Skin of body (tissue), 1 donor: ENCODE measurements at regions not wholly inside any gene's neighbourhood (a gene's known extent, or its start where the extent isn't known, plus 50 kb on each side); places are given as distances from the start of the nearest gene placed in this dataset.

Experiments
- DNase-seq: peaks from one replicate; lab custom pipeline; 2025; lab: John Stamatoyannopoulos, UW

- DNase-seq, result no peak
These were observed 76.3 kb downstream of the MRPL14 start for GRCh38 chr6:44050872-44051505.

GRCh38 chr6:44049989-44050871, 77.0 kb downstream of the MRPL14 start:
- DNase-seq, result no peak

GRCh38 chr6:44049163-44049988, 77.9 kb downstream of the MRPL14 start:
- no peak for DNase-seq

GRCh38 chr6:44048277-44048676, 79.0 kb downstream of the MRPL14 start:
- no peak for DNase-seq

- DNase-seq, result no peak
These were observed 79.5 kb downstream of the MRPL14 start for GRCh38 chr6:44047801-44048200.

GRCh38 chr6:44047179-44047546, 80.1 kb downstream of the MRPL14 start:
- DNase-seq, result no peak

- no peak for DNase-seq
These were observed 80.6 kb downstream of the MRPL14 start for GRCh38 chr6:44046516-44047178.

GRCh38 chr6:44045672-44046015, 81.6 kb downstream of the MRPL14 start:
- DNase-seq, result no peak

- DNase-seq, result no peak
These were observed 82.1 kb downstream of the MRPL14 start for GRCh38 chr6:44044940-44045671.

GRCh38 chr6:44044154-44044539, 83.1 kb downstream of the MRPL14 start:
- no peak for DNase-seq

- no peak for DNase-seq
These were observed 83.6 kb downstream of the MRPL14 start for GRCh38 chr6:44043479-44044153.

GRCh38 chr6:44042989-44043478, 84.2 kb downstream of the MRPL14 start:
- no peak for DNase-seq

- no peak for DNase-seq
These were observed 84.8 kb downstream of the MRPL14 start for GRCh38 chr6:44042261-44042988.

GRCh38 chr6:44041461-44042260, 85.6 kb downstream of the MRPL14 start:
- peak; percentile 55 for DNase-seq

- no peak for DNase-seq
These were observed 86.5 kb downstream of the MRPL14 start for GRCh38 chr6:44040786-44041185.

GRCh38 chr6:44039839-44040350, 87.4 kb downstream of the MRPL14 start:
- no peak for DNase-seq

GRCh38 chr6:44039191-44039719, 88.0 kb downstream of the MRPL14 start:
- DNase-seq, result no peak

- no peak for DNase-seq
These were observed 88.6 kb downstream of the MRPL14 start for GRCh38 chr6:44038543-44039065.
